ENCODE measurements at regions not wholly inside any gene's neighbourhood (a gene's known extent, or its start where the extent isn't known, plus 50 kb on each side); places are given as distances from the start of the nearest gene placed in this dataset.

GRCh38 chr13:30126903-30127428, 180.4 kb downstream of the KATNAL1 start:
- no peak overlapping the region for H3K4me3 ChIP-seq (ENCODE audit: low read depth, low read length)
- no peak for TF ChIP-seq CTCF (IDR thresholded peaks at IDR 0.05; ENCODE audit: low read depth, low read length)

GRCh38 chr13:30125422-30126073, 181.8 kb downstream of the KATNAL1 start:
- TF ChIP-seq CTCF (IDR thresholded peaks at IDR 0.05; ENCODE audit: low read depth, low read length), result no peak
- H3K4me3 ChIP-seq (ENCODE audit: low read depth, low read length), result no peak overlapping the region

GRCh38 chr13:30124131-30124768, 183.1 kb downstream of the KATNAL1 start:
- no peak overlapping the region for H3K4me3 ChIP-seq (ENCODE audit: low read depth, low read length)
- TF ChIP-seq CTCF (IDR thresholded peaks at IDR 0.05; ENCODE audit: low read depth, low read length), result no peak

- TF ChIP-seq CTCF (IDR thresholded peaks at IDR 0.05; ENCODE audit: low read depth, low read length), result no peak
- H3K4me3 ChIP-seq (ENCODE audit: low read depth, low read length), result no peak overlapping the region
Measured at GRCh38 chr13:30123575-30123974, 183.8 kb downstream of the KATNAL1 start.

- no peak overlapping the region for H3K4me3 ChIP-seq (ENCODE audit: low read depth, low read length)
- no peak for TF ChIP-seq CTCF (IDR thresholded peaks at IDR 0.05; ENCODE audit: low read depth, low read length)
Measured at GRCh38 chr13:30121666-30122065, 185.7 kb downstream of the KATNAL1 start.

- no peak for TF ChIP-seq CTCF (IDR thresholded peaks at IDR 0.05; ENCODE audit: low read depth, low read length)
- no peak overlapping the region for H3K4me3 ChIP-seq (ENCODE audit: low read depth, low read length)
Measured at GRCh38 chr13:30121244-30121643, 186.1 kb downstream of the KATNAL1 start.

GRCh38 chr13:30120133-30120822, 187.1 kb downstream of the KATNAL1 start:
- no peak for TF ChIP-seq CTCF (IDR thresholded peaks at IDR 0.05; ENCODE audit: low read depth, low read length)

More at GRCh38 chr13:30120133-30120822, 187.1 kb downstream of the KATNAL1 start:
- no peak overlapping the region for H3K4me3 ChIP-seq (ENCODE audit: low read depth, low read length)
